H1 (cell line): ENCODE measurements at regions not wholly inside any gene's neighbourhood (a gene's known extent, or its start where the extent isn't known, plus 50 kb on each side); places are given as distances from the start of the nearest gene placed in this dataset.

Source experiments
- CTCF ChIA-PET: fragments of 300-600 bp; sonication (Branson Sonifier 250); formaldehyde crosslinking; loops from one replicate; lab custom pipeline; 2021; ENCODE audit not compliant: partially characterized antibody; lab: Charles Lee
- POLR2A ChIA-PET: fragments of 300-600 bp; sonication (Branson Sonifier 250); formaldehyde crosslinking; loops from one replicate; lab custom pipeline; 2021; ENCODE audit warnings: inconsistent platforms; ENCODE audit not compliant: partially characterized antibody; lab: Charles Lee
- DNase-seq, 2 experiments: peaks; one replicate each; pipeline versions ENCODE4 v3.0.0 to v3.0.0-alpha.2; 2010 to 2022; ENCODE audit warnings: low spot score in 2 of 2, low read depth in 1 of 2, mixed read lengths in 1 of 2
- FAIRE-seq: peaks from 2 replicates; lab custom pipeline; 2011; peaks lifted over from hg19 to GRCh38; lab: Jason Lieb, UNC
- H2AFZ ChIP-seq: 2 replicates; pipeline ENCODE4 v1.8.1; 2012; ENCODE audit warnings: low read length, inconsistent platforms
- H2AK5ac ChIP-seq: 2 replicates; pipeline ENCODE4 v1.6.1; 2013; ENCODE audit warnings: low read depth, low read length
- H2BK120ac ChIP-seq: replicated peaks from 2 replicates; pipeline ENCODE3; 2013; ENCODE audit warnings: low read depth, low read length, inconsistent platforms
- H2BK12ac ChIP-seq: 2 replicates; pipeline ENCODE4 v1.6.1; 2013; ENCODE audit warnings: low read depth, low read length
- H2BK15ac ChIP-seq: 2 replicates; pipeline ENCODE4 v1.6.1; 2013; ENCODE audit warnings: low read length
- H2BK20ac ChIP-seq: 2 replicates; pipeline ENCODE4 v1.6.1; 2013; ENCODE audit warnings: low read length
- H2BK5ac ChIP-seq: 2 replicates; pipeline ENCODE4 v1.6.1; 2013; ENCODE audit warnings: low read depth, low read length
- H3K14ac ChIP-seq: 2 replicates; pipeline ENCODE4 v1.6.1; 2013; ENCODE audit warnings: inconsistent platforms; ENCODE audit not compliant: insufficient read length
- H3K18ac ChIP-seq: 2 replicates; pipeline ENCODE4 v1.6.1; 2013; ENCODE audit warnings: low read length; ENCODE audit errors: extremely low read depth
- H3K23ac ChIP-seq: 2 replicates; pipeline ENCODE4 v1.6.1; 2013; ENCODE audit warnings: inconsistent platforms; ENCODE audit not compliant: insufficient read length
- H3K23me2 ChIP-seq: 2 replicates; pipeline ENCODE4 v1.6.1; 2013; ENCODE audit warnings: low read depth, low read length
- H3K27ac ChIP-seq: 2 replicates; pipeline ENCODE4 v1.6.1; 2011; ENCODE audit warnings: low read depth, low read length, inconsistent platforms
- H3K27me3 ChIP-seq, 4 experiments: replicated peaks in 1 of 4; 1 replicate in 1 of 4; 2 replicates in 3 of 4; pipeline versions ENCODE4 v1.6.1 to v1.8.1; 2011 to 2013; ENCODE audit warnings: low read length in 3 of 4, mild to moderate bottlenecking in 3 of 4, inconsistent platforms in 2 of 4, mixed read lengths in 2 of 4, moderate library complexity in 1 of 4; ENCODE audit not compliant: control insufficient read depth in 3 of 4, insufficient read depth in 3 of 4; ENCODE audit errors: extremely low read depth in 1 of 4
- H3K36me3 ChIP-seq, 4 experiments: 2 replicates each; pipeline versions ENCODE4 v1.6.1 to v1.8.1; 2011 to 2013; ENCODE audit warnings: mild to moderate bottlenecking in 4 of 4, low read length in 3 of 4, moderate library complexity in 2 of 4, control low read depth in 1 of 4, inconsistent platforms in 1 of 4; ENCODE audit not compliant: insufficient read depth in 4 of 4, control insufficient read depth in 2 of 4
- H3K4ac ChIP-seq: replicated peaks from 2 replicates; pipeline ENCODE3; 2013; ENCODE audit warnings: low read length, low read depth, mixed read lengths, inconsistent platforms; ENCODE audit not compliant: insufficient read length
- H3K4me1 ChIP-seq, 4 experiments: replicated peaks in 1 of 4; 1 replicate in 1 of 4; 2 replicates in 3 of 4; pipeline versions ENCODE4 v1.6.1 to v1.8.1; 2011 to 2013; ENCODE audit warnings: low read length in 3 of 4, inconsistent platforms in 2 of 4, mixed read lengths in 1 of 4; ENCODE audit not compliant: insufficient read depth in 4 of 4, control insufficient read depth in 3 of 4
- H3K4me2 ChIP-seq, 2 experiments: 2 replicates each; pipeline versions ENCODE4 v1.6.1 to v1.8.1; 2011 to 2013; ENCODE audit warnings: low read depth in 2 of 2, low read length in 2 of 2, control low read depth in 1 of 2, inconsistent platforms in 1 of 2, mild to moderate bottlenecking in 1 of 2; ENCODE audit not compliant: insufficient read depth in 1 of 2
- H3K4me3 ChIP-seq, 4 experiments: fragments of 200-600, 300-600 bp in 1 of 4; sonication (generic), shearing (Covaris generic), sonication (Bioruptor Twin) in 1 of 4; 2 replicates each; pipeline versions ENCODE4 v1.5.1 to v1.8.1; 2011 to 2016; ENCODE audit warnings: low read length in 4 of 4, low read depth in 3 of 4, control low read depth in 2 of 4, inconsistent platforms in 2 of 4, mild to moderate bottlenecking in 2 of 4, mixed read lengths in 1 of 4, moderate library complexity in 1 of 4; ENCODE audit not compliant: insufficient read depth in 2 of 4; ENCODE audit errors: extremely low read depth in 1 of 4
- H3K56ac ChIP-seq: replicated peaks from 2 replicates; pipeline ENCODE3; 2013; ENCODE audit warnings: low read depth, mild to moderate bottlenecking, mixed read lengths, low read length, inconsistent platforms; ENCODE audit not compliant: insufficient read length
- H3K79me1 ChIP-seq: 2 replicates; pipeline ENCODE4 v1.6.1; 2013; ENCODE audit warnings: low read depth, low read length, control low read depth
- H3K79me2 ChIP-seq, 2 experiments: 2 replicates each; pipeline versions ENCODE4 v1.6.1 to v1.8.1; 2012 to 2013; ENCODE audit warnings: low read length in 2 of 2, mild to moderate bottlenecking in 2 of 2, inconsistent platforms in 1 of 2; ENCODE audit not compliant: insufficient read depth in 2 of 2, control insufficient read depth in 1 of 2
- H3K9ac ChIP-seq, 4 experiments: replicated peaks in 1 of 4; 1 replicate in 1 of 4; 2 replicates in 3 of 4; pipeline versions ENCODE4 v1.6.1 to v1.8.1; 2011 to 2013; ENCODE audit warnings: low read depth in 3 of 4, low read length in 3 of 4, control low read depth in 2 of 4, mild to moderate bottlenecking in 2 of 4, moderate library complexity in 2 of 4, inconsistent platforms in 1 of 4; ENCODE audit errors: extremely low read depth in 1 of 4
- H3K9me3 ChIP-seq, 2 experiments: 2 replicates each; pipeline versions ENCODE4 v1.6.1 to v1.8.1; 2012 to 2013; ENCODE audit warnings: mild to moderate bottlenecking in 2 of 2, moderate library complexity in 2 of 2, control low read depth in 1 of 2, inconsistent platforms in 1 of 2, low read depth in 1 of 2, low read length in 1 of 2, mixed read lengths in 1 of 2; ENCODE audit not compliant: insufficient read depth in 2 of 2
- H4K20me1 ChIP-seq, 2 experiments: replicated peaks in 1 of 2; 2 replicates each; pipeline versions ENCODE3 to v1.8.1; 2011 to 2013; ENCODE audit warnings: inconsistent platforms in 2 of 2, low read length in 2 of 2, mild to moderate bottlenecking in 1 of 2; ENCODE audit not compliant: insufficient read depth in 2 of 2, control insufficient read depth in 1 of 2
- H4K5ac ChIP-seq: 2 replicates; pipeline ENCODE4 v1.6.1; 2013; ENCODE audit warnings: low read length, low read depth, mixed read lengths, inconsistent platforms; ENCODE audit not compliant: insufficient read length
- H4K8ac ChIP-seq: 2 replicates; pipeline ENCODE4 v1.8.0; 2013; ENCODE audit warnings: mild to moderate bottlenecking, moderate library complexity, low read length, inconsistent platforms; ENCODE audit not compliant: insufficient read depth; ENCODE audit errors: extremely low read depth
- H4K91ac ChIP-seq: replicated peaks from 2 replicates; pipeline ENCODE3; 2013; ENCODE audit warnings: low read length, mixed read lengths, inconsistent platforms; ENCODE audit not compliant: insufficient read length
- ASH2L ChIP-seq: fragments of 200-600, 300-600 bp; sonication (generic); IDR thresholded peaks from one replicate; pipeline ENCODE4 v1.7.1; 2017; ENCODE audit warnings: low read length
- CHD2 ChIP-seq: IDR thresholded peaks from 2 replicates; pipeline ENCODE4 v1.6.1; 2012; ENCODE audit warnings: low read length, improper control_type of control experiment
- CTBP2 ChIP-seq: IDR thresholded peaks from 2 replicates; pipeline ENCODE4 v1.7.0; 2011; ENCODE audit warnings: borderline replicate concordance, mild to moderate bottlenecking, moderate library complexity, mixed read lengths, low read length; ENCODE audit not compliant: insufficient read depth, insufficient read length
- EZH2 ChIP-seq: fragments of 200-600 bp; sonication (generic); IDR thresholded peaks from 2 replicates; pipeline ENCODE4 v1.7.1; 2012; ENCODE audit warnings: low read depth, mild to moderate bottlenecking, moderate library complexity, low read length, inconsistent platforms; ENCODE audit not compliant: severe bottlenecking
- GABPA ChIP-seq: IDR thresholded peaks from 2 replicates; pipeline ENCODE4 v1.6.1; 2011; ENCODE audit warnings: mild to moderate bottlenecking, low read length, moderate library complexity, borderline replicate concordance; ENCODE audit not compliant: insufficient read depth
- JUN ChIP-seq: IDR thresholded peaks from 2 replicates; pipeline ENCODE4 v1.6.1; 2011; ENCODE audit warnings: low read depth, mild to moderate bottlenecking, improper control_type of control experiment, low read length
- KDM4A ChIP-seq: IDR thresholded peaks from one replicate; pipeline ENCODE4 v1.7.1; 2012; ENCODE audit warnings: low read depth, mild to moderate bottlenecking, moderate library complexity, low read length, inconsistent platforms; ENCODE audit not compliant: severe bottlenecking
- NANOG ChIP-seq: IDR thresholded peaks from 2 replicates; pipeline ENCODE4 v1.6.1; 2011; ENCODE audit warnings: low read length, low read depth, mild to moderate bottlenecking, inconsistent platforms; ENCODE audit not compliant: insufficient read depth, poor library complexity, severe bottlenecking
- RXRA ChIP-seq: IDR thresholded peaks from 2 replicates; pipeline ENCODE4 v1.6.1; 2011; ENCODE audit warnings: low read depth, mild to moderate bottlenecking, low read length, moderate library complexity; ENCODE audit not compliant: insufficient read depth
- SAP30 ChIP-seq: fragments of 300-600 bp; sonication (generic); IDR thresholded peaks from 2 replicates; pipeline ENCODE4 v1.7.1; 2012; ENCODE audit warnings: low read length, moderate library complexity, mild to moderate bottlenecking, inconsistent platforms; ENCODE audit not compliant: insufficient read depth, insufficient replicate concordance
- SIRT6 ChIP-seq: IDR thresholded peaks from one replicate; pipeline ENCODE4 v1.7.1; 2012; ENCODE audit warnings: low read length, inconsistent platforms
- TEAD4 ChIP-seq: IDR thresholded peaks from 2 replicates; pipeline ENCODE4 v1.6.1; 2012; ENCODE audit warnings: low read depth, low read length, inconsistent platforms, mixed read lengths
- WGBS, 2 experiments: shearing (Covaris generic) in 1 of 2; methylation state at CpG; one replicate each; pipeline versions ENCODE4 v1.1.6 to v1.1.7; 2013 to 2015; ENCODE audit warnings: low lambda C conversion rate in 2 of 2, mixed read lengths in 2 of 2, inconsistent platforms in 1 of 2, low coverage in 1 of 2, missing lambda C conversion rate in 1 of 2; ENCODE audit not compliant: insufficient replicate concordance in 2 of 2, insufficient coverage in 1 of 2, insufficient read length in 1 of 2; ENCODE audit errors: extremely low coverage in 1 of 2, missing lambda C conversion rate in 1 of 2; 5-methylcytosine and 5-hydroxymethylcytosine counted together

- H3K79me2 ChIP-seq, result no peaks in the 10 kb centered on the region
- no peak overlapping the region for H2AK5ac ChIP-seq
- H2BK20ac ChIP-seq, result no peak overlapping the region
- 71% methylated on average over 9 of the region's 9 CpGs; no CpG with 5 or more reads in 1 of the 2 experiments for WGBS, 2 experiments
- H3K14ac ChIP-seq, result no peak overlapping the region
- no peak overlapping the region for H4K5ac ChIP-seq
- H2BK120ac ChIP-seq, result no peak overlapping the region
- no peak overlapping the region for H4K91ac ChIP-seq
- H3K4ac ChIP-seq, result no peak overlapping the region
- no peak overlapping the region for H2BK15ac ChIP-seq
- DNase-seq (peak in 1 of 2 experiments; percentile 38), FAIRE-seq (no peak)
- H3K36me3 ChIP-seq, result no peaks in the 10 kb centered on the region
- no peak overlapping the region for H3K23ac ChIP-seq
- no peak overlapping the region for H3K27ac ChIP-seq
- H3K9me3 ChIP-seq, result no peaks in the 10 kb centered on the region; a peak in 1 of 4 replicates
- no peak overlapping the region for H3K18ac ChIP-seq
- no peak overlapping the region for H2BK5ac ChIP-seq
- peak overlapping the region; percentile 41 for H4K8ac ChIP-seq
- ChIA-PET POLR2A (no interaction called here), CTCF (interaction anchor here (1.1 to 4.1 kb wide), 4 partner anchors 9 to 168 kb away, joined by 3 to 23 read pairs (median 3); no protein-coding TSS in a partner anchor)
- H2BK12ac ChIP-seq, result no peak overlapping the region
- H3K4me2 ChIP-seq, result no peak overlapping the region
- H3K23me2 ChIP-seq, result no peaks in the 10 kb centered on the region
- H3K79me1 ChIP-seq, result no peaks in the 10 kb centered on the region
- H3K9ac ChIP-seq, result no peak overlapping the region
- H3K56ac ChIP-seq, result no peak overlapping the region
- no peaks in the 10 kb centered on the region; a peak in 1 of 7 replicates for H3K4me1 ChIP-seq
- H3K27me3 ChIP-seq, result no peaks in the 10 kb centered on the region
- no peak overlapping the region for H3K4me3 ChIP-seq
- H4K20me1 ChIP-seq, result no peaks in the 10 kb centered on the region
- no peak overlapping the region for H2AFZ ChIP-seq
- TF ChIP-seq CTBP2 (no peak), SIRT6 (no peak), GABPA (no peak), NANOG (no peak), CHD2 (no peak), ASH2L (no peak), SAP30 (no peak), TEAD4 (no peak), JUN (no peak), RXRA (no peak), KDM4A (no peak), EZH2 (no peak)
Observed at GRCh38 chr3:139120086-139121056, 75.7 kb upstream of the PRR23C start.
